GM23338 (cell line): ENCODE measurements at regions not wholly inside any gene's neighbourhood (a gene's known extent, or its start where the extent isn't known, plus 50 kb on each side); places are given as distances from the start of the nearest gene placed in this dataset.

Source experiments
- ATAC-seq: fragments of 200-7000 bp; cut with Tn5 transposase; 3 replicates; pipeline ENCODE4 v1.9.1; 2020
- DNase-seq: peaks from one replicate; pipeline ENCODE4 v3.0.0-alpha.2; 2015; ENCODE audit warnings: low spot score
- H2AFZ ChIP-seq: fragments of 200-600 bp; sonication (generic); 2 replicates; pipeline ENCODE4 v1.8.0; 2016; ENCODE audit warnings: antibody characterized with exemption, mild to moderate bottlenecking, moderate library complexity
- H3F3A ChIP-seq: fragments of 200-600 bp; sonication (generic); replicated peaks from 2 replicates; pipeline ENCODE4 v1.8.0; 2017; ENCODE audit warnings: antibody characterized with exemption, mixed run types, low read depth
- H3K27ac ChIP-seq: fragments of 200-600 bp; sonication (generic); 2 replicates; pipeline ENCODE4 v1.6.1; 2016; ENCODE audit warnings: low read depth
- H3K27me3 ChIP-seq: fragments of 200-600 bp; sonication (generic); 2 replicates; pipeline ENCODE4 v1.8.0; 2016; ENCODE audit warnings: mild to moderate bottlenecking, mixed run types, moderate library complexity; ENCODE audit not compliant: insufficient read depth
- H3K36me3 ChIP-seq: fragments of 200-600 bp; sonication (generic); 2 replicates; pipeline ENCODE4 v1.8.0; 2016; ENCODE audit warnings: mild to moderate bottlenecking; ENCODE audit not compliant: insufficient read depth
- H3K4me1 ChIP-seq: fragments of 200-600 bp; sonication (generic); 2 replicates; pipeline ENCODE4 v1.8.0; 2016; ENCODE audit warnings: mild to moderate bottlenecking, moderate library complexity; ENCODE audit not compliant: insufficient read depth
- H3K4me2 ChIP-seq: fragments of 200-600 bp; sonication (generic); 2 replicates; pipeline ENCODE4 v1.7.1; 2017; ENCODE audit warnings: mixed run types
- H3K4me3 ChIP-seq: fragments of 200-600 bp; sonication (generic); 2 replicates; pipeline ENCODE4 v1.6.1; 2016; ENCODE audit warnings: mixed run types
- H3K79me2 ChIP-seq: fragments of 200-600 bp; sonication (generic); replicated peaks from 2 replicates; pipeline ENCODE4 v1.8.0; 2017; ENCODE audit warnings: mild to moderate bottlenecking; ENCODE audit not compliant: insufficient read depth
- H3K9me2 ChIP-seq: fragments of 200-600 bp; sonication (generic); 2 replicates; pipeline ENCODE4 v1.8.0; 2017; ENCODE audit not compliant: insufficient read depth
- H4K20me1 ChIP-seq: fragments of 200-600 bp; sonication (generic); replicated peaks from 2 replicates; pipeline ENCODE4 v1.8.0; 2017; ENCODE audit warnings: mild to moderate bottlenecking; ENCODE audit not compliant: insufficient read depth
- H3K27ac Mint-ChIP-seq: 2 replicates; pipeline ENCODE4 v1.8.0; 2020; ENCODE audit warnings: inconsistent platforms, mild to moderate bottlenecking, moderate library complexity, mixed read lengths
- H3K27me3 Mint-ChIP-seq: 3 replicates; pipeline ENCODE4 v1.8.0; 2022; ENCODE audit warnings: low read depth, mild to moderate bottlenecking, moderate library complexity, mixed read lengths, inconsistent platforms; ENCODE audit not compliant: insufficient read depth, poor library complexity
- H3K36me3 Mint-ChIP-seq: 3 replicates; pipeline ENCODE4 v1.8.0; 2021; ENCODE audit warnings: low read depth, mild to moderate bottlenecking, inconsistent platforms, moderate library complexity, mixed read lengths
- H3K4me1 Mint-ChIP-seq: 3 replicates; pipeline ENCODE4 v1.8.0; 2020; ENCODE audit warnings: mild to moderate bottlenecking, inconsistent platforms, mixed read lengths
- H3K4me3 Mint-ChIP-seq: 3 replicates; pipeline ENCODE4 v1.8.0; 2021; ENCODE audit warnings: moderate library complexity, mild to moderate bottlenecking, inconsistent platforms, mixed read lengths
- H3K9me3 Mint-ChIP-seq: 3 replicates; pipeline ENCODE4 v1.8.0; 2020; ENCODE audit warnings: moderate library complexity, mild to moderate bottlenecking, inconsistent platforms, mixed read lengths
- CREB1 ChIP-seq: fragments of 250-450 bp; sonication (Bioruptor Pico); IDR thresholded peaks from 2 replicates; pipeline ENCODE4 v1.5.0; 2020; ENCODE audit warnings: low read depth, mild to moderate bottlenecking, moderate library complexity
- EZH2 ChIP-seq: fragments of 200-600 bp; sonication (generic); IDR thresholded peaks from one replicate; pipeline ENCODE4 v1.8.0; 2017; ENCODE audit warnings: antibody characterized with exemption, mild to moderate bottlenecking, low read depth; ENCODE audit not compliant: unreplicated experiment
- JUNB ChIP-seq: IDR thresholded peaks from one replicate; pipeline ENCODE4 v1.6.1; 2016; ENCODE audit warnings: antibody characterized with exemption; ENCODE audit not compliant: unreplicated experiment
- NANOG ChIP-seq: IDR thresholded peaks from 2 replicates; pipeline ENCODE4 v1.6.1; 2016; ENCODE audit warnings: antibody characterized with exemption, borderline replicate concordance
- POLR2AphosphoS5 ChIP-seq: IDR thresholded peaks from 2 replicates; pipeline ENCODE4 v1.6.1; 2016; ENCODE audit warnings: antibody characterized with exemption, low read depth
- STAT1 ChIP-seq: IDR thresholded peaks from one replicate; pipeline ENCODE4 v1.6.1; 2016; ENCODE audit warnings: antibody characterized with exemption; ENCODE audit not compliant: unreplicated experiment
- ZNF114 ChIP-seq: fragments of 250-450 bp; sonication (Bioruptor Pico); IDR thresholded peaks from 2 replicates; pipeline ENCODE4 v1.5.0; 2020; ENCODE audit warnings: mild to moderate bottlenecking, moderate library complexity
- ZNF331 ChIP-seq: fragments of 250-450 bp; sonication (Bioruptor Pico); IDR thresholded peaks from 2 replicates; pipeline ENCODE4 v1.5.0; 2020; ENCODE audit warnings: low read depth, mild to moderate bottlenecking, moderate library complexity
- TF ChIP-seq, protein P1 (sequence below): IDR thresholded peaks from 2 replicates; pipeline ENCODE4 v1.6.1; 2016; ENCODE audit warnings: antibody characterized with exemption
- TF ChIP-seq, protein P2 (sequence below), 2 experiments: fragments of 200-600 bp in 1 of 2; sonication (generic) in 1 of 2; conservative IDR thresholded peaks; 2 replicates each; pipeline versions ENCODE4 v1.5.1 to v1.6.1; 2016 to 2017; ENCODE audit warnings: antibody characterized with exemption in 2 of 2, low read depth in 2 of 2, mild to moderate bottlenecking in 2 of 2, moderate library complexity in 1 of 2
- TF ChIP-seq, protein P3 (sequence below): IDR thresholded peaks from one replicate; pipeline ENCODE4 v1.6.1; 2018; ENCODE audit warnings: antibody characterized with exemption; ENCODE audit not compliant: unreplicated experiment

- no peaks in the 10 kb centered on the region for H3F3A ChIP-seq
- no peak overlapping the region for H2AFZ ChIP-seq
- Mint-ChIP-seq H3K27me3 (peaks cover 2% of the 10 kb centered on the region), H3K4me1 (no peaks in the 10 kb centered on the region), H3K9me3 (peaks cover 15% of the 10 kb centered on the region), H3K4me3 (no peak overlapping the region), H3K27ac (no peak overlapping the region), H3K36me3 (peaks cover 6% of the 10 kb centered on the region; the same call in 2 of the 3 replicates)
- ATAC-seq: no peak
- no peaks in the 10 kb centered on the region for H3K4me1 ChIP-seq
- H3K4me2 ChIP-seq: no peak overlapping the region
- no peaks in the 10 kb centered on the region for H4K20me1 ChIP-seq
- DNase-seq: no peak
- H3K79me2 ChIP-seq: no peaks in the 10 kb centered on the region
- no peak overlapping the region for H3K4me3 ChIP-seq
- 0 out of 2 replicates have a peak, but pooled peaks cover 3% of the 10 kb centered on the region for H3K9me2 ChIP-seq
- TF ChIP-seq, protein P1, sequence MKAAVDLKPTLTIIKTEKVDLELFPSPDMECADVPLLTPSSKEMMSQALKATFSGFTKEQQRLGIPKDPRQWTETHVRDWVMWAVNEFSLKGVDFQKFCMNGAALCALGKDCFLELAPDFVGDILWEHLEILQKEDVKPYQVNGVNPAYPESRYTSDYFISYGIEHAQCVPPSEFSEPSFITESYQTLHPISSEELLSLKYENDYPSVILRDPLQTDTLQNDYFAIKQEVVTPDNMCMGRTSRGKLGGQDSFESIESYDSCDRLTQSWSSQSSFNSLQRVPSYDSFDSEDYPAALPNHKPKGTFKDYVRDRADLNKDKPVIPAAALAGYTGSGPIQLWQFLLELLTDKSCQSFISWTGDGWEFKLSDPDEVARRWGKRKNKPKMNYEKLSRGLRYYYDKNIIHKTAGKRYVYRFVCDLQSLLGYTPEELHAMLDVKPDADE: no peak
- TF ChIP-seq JUNB (no peak), POLR2AphosphoS5 (no peak), ZNF331 (CRISPR knock-in tag) (no peak), NANOG (no peak)
- TF ChIP-seq, protein P2, sequence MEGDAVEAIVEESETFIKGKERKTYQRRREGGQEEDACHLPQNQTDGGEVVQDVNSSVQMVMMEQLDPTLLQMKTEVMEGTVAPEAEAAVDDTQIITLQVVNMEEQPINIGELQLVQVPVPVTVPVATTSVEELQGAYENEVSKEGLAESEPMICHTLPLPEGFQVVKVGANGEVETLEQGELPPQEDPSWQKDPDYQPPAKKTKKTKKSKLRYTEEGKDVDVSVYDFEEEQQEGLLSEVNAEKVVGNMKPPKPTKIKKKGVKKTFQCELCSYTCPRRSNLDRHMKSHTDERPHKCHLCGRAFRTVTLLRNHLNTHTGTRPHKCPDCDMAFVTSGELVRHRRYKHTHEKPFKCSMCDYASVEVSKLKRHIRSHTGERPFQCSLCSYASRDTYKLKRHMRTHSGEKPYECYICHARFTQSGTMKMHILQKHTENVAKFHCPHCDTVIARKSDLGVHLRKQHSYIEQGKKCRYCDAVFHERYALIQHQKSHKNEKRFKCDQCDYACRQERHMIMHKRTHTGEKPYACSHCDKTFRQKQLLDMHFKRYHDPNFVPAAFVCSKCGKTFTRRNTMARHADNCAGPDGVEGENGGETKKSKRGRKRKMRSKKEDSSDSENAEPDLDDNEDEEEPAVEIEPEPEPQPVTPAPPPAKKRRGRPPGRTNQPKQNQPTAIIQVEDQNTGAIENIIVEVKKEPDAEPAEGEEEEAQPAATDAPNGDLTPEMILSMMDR (conservative IDR thresholded peaks at IDR 0.05; ENCODE audit: low read depth in 2 of 2): no peak
- no peaks in the 10 kb centered on the region for H3K36me3 ChIP-seq
- no peak overlapping the region for H3K27ac ChIP-seq
- no peaks in the 10 kb centered on the region for H3K27me3 ChIP-seq
Measured at GRCh38 chr1:80245813-80246212, 1239.3 kb upstream of the ADGRL4 start.

GRCh38 chr1:80244372-80244771 lies 1237.8 kb upstream of the ADGRL4 start:
- Histone ChIP-seq H3K9me2 (0 out of 2 replicates have a peak, but pooled peaks cover 3% of the 10 kb centered on the region), H3K4me2 (no peak overlapping the region), H3K4me3 (no peak overlapping the region), H3K79me2 (no peaks in the 10 kb centered on the region), H2AFZ (no peak overlapping the region), H4K20me1 (no peaks in the 10 kb centered on the region), H3K27me3 (no peaks in the 10 kb centered on the region), H3K36me3 (no peaks in the 10 kb centered on the region), H3K4me1 (no peaks in the 10 kb centered on the region), H3F3A (no peaks in the 10 kb centered on the region), H3K27ac (no peak overlapping the region)
- peaks cover 7% of the 10 kb centered on the region for H3K9me3 Mint-ChIP-seq
- H3K27me3 Mint-ChIP-seq: peaks cover 2% of the 10 kb centered on the region
- ATAC-seq (no peak), DNase-seq (no peak)
- H3K4me3 Mint-ChIP-seq: no peak overlapping the region
- no peak overlapping the region for H3K27ac Mint-ChIP-seq
- no peaks in the 10 kb centered on the region for H3K4me1 Mint-ChIP-seq
- peaks cover 3% of the 10 kb centered on the region; the same call in 2 of the 3 replicates for H3K36me3 Mint-ChIP-seq
- no peak for TF ChIP-seq ZNF114
- no peak for TF ChIP-seq NANOG
- TF ChIP-seq ZNF331 (CRISPR knock-in tag): no peak
- TF ChIP-seq STAT1: no peak
- TF ChIP-seq, protein P3, sequence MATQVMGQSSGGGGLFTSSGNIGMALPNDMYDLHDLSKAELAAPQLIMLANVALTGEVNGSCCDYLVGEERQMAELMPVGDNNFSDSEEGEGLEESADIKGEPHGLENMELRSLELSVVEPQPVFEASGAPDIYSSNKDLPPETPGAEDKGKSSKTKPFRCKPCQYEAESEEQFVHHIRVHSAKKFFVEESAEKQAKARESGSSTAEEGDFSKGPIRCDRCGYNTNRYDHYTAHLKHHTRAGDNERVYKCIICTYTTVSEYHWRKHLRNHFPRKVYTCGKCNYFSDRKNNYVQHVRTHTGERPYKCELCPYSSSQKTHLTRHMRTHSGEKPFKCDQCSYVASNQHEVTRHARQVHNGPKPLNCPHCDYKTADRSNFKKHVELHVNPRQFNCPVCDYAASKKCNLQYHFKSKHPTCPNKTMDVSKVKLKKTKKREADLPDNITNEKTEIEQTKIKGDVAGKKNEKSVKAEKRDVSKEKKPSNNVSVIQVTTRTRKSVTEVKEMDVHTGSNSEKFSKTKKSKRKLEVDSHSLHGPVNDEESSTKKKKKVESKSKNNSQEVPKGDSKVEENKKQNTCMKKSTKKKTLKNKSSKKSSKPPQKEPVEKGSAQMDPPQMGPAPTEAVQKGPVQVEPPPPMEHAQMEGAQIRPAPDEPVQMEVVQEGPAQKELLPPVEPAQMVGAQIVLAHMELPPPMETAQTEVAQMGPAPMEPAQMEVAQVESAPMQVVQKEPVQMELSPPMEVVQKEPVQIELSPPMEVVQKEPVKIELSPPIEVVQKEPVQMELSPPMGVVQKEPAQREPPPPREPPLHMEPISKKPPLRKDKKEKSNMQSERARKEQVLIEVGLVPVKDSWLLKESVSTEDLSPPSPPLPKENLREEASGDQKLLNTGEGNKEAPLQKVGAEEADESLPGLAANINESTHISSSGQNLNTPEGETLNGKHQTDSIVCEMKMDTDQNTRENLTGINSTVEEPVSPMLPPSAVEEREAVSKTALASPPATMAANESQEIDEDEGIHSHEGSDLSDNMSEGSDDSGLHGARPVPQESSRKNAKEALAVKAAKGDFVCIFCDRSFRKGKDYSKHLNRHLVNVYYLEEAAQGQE: no peak
- no peak for TF ChIP-seq CREB1 (CRISPR knock-in tag)
- no peak for TF ChIP-seq EZH2
